H1 (cell line): ENCODE measurements at regions not wholly inside any gene's neighbourhood (a gene's known extent, or its start where the extent isn't known, plus 50 kb on each side); places are given as distances from the start of the nearest gene placed in this dataset.

Experiments
- CTCF ChIA-PET: fragments of 300-600 bp; sonication (Branson Sonifier 250); formaldehyde crosslinking; loops from one replicate; lab custom pipeline; 2021; ENCODE audit not compliant: partially characterized antibody; lab: Charles Lee
- POLR2A ChIA-PET: fragments of 300-600 bp; sonication (Branson Sonifier 250); formaldehyde crosslinking; loops from one replicate; lab custom pipeline; 2021; ENCODE audit warnings: inconsistent platforms; ENCODE audit not compliant: partially characterized antibody; lab: Charles Lee
- DNase-seq, 2 experiments: peaks; one replicate each; pipeline versions ENCODE4 v3.0.0 to v3.0.0-alpha.2; 2010 to 2022; ENCODE audit warnings: low spot score in 2 of 2, low read depth in 1 of 2, mixed read lengths in 1 of 2
- FAIRE-seq: peaks from 2 replicates; lab custom pipeline; 2011; peaks lifted over from hg19 to GRCh38; lab: Jason Lieb, UNC
- H2AFZ ChIP-seq: 2 replicates; pipeline ENCODE4 v1.8.1; 2012; ENCODE audit warnings: low read length, inconsistent platforms
- H2AK5ac ChIP-seq: 2 replicates; pipeline ENCODE4 v1.6.1; 2013; ENCODE audit warnings: low read depth, low read length
- H2BK120ac ChIP-seq: replicated peaks from 2 replicates; pipeline ENCODE3; 2013; ENCODE audit warnings: low read depth, low read length, inconsistent platforms
- H2BK12ac ChIP-seq: 2 replicates; pipeline ENCODE4 v1.6.1; 2013; ENCODE audit warnings: low read depth, low read length
- H2BK15ac ChIP-seq: 2 replicates; pipeline ENCODE4 v1.6.1; 2013; ENCODE audit warnings: low read length
- H2BK20ac ChIP-seq: 2 replicates; pipeline ENCODE4 v1.6.1; 2013; ENCODE audit warnings: low read length
- H2BK5ac ChIP-seq: 2 replicates; pipeline ENCODE4 v1.6.1; 2013; ENCODE audit warnings: low read depth, low read length
- H3K14ac ChIP-seq: 2 replicates; pipeline ENCODE4 v1.6.1; 2013; ENCODE audit warnings: inconsistent platforms; ENCODE audit not compliant: insufficient read length
- H3K18ac ChIP-seq: 2 replicates; pipeline ENCODE4 v1.6.1; 2013; ENCODE audit warnings: low read length; ENCODE audit errors: extremely low read depth
- H3K23ac ChIP-seq: 2 replicates; pipeline ENCODE4 v1.6.1; 2013; ENCODE audit warnings: inconsistent platforms; ENCODE audit not compliant: insufficient read length
- H3K23me2 ChIP-seq: 2 replicates; pipeline ENCODE4 v1.6.1; 2013; ENCODE audit warnings: low read depth, low read length
- H3K27ac ChIP-seq: 2 replicates; pipeline ENCODE4 v1.6.1; 2011; ENCODE audit warnings: low read depth, low read length, inconsistent platforms
- H3K27me3 ChIP-seq, 4 experiments: replicated peaks in 1 of 4; 1 replicate in 1 of 4; 2 replicates in 3 of 4; pipeline versions ENCODE4 v1.6.1 to v1.8.1; 2011 to 2013; ENCODE audit warnings: low read length in 3 of 4, mild to moderate bottlenecking in 3 of 4, inconsistent platforms in 2 of 4, mixed read lengths in 2 of 4, moderate library complexity in 1 of 4; ENCODE audit not compliant: control insufficient read depth in 3 of 4, insufficient read depth in 3 of 4; ENCODE audit errors: extremely low read depth in 1 of 4
- H3K36me3 ChIP-seq, 4 experiments: 2 replicates each; pipeline versions ENCODE4 v1.6.1 to v1.8.1; 2011 to 2013; ENCODE audit warnings: mild to moderate bottlenecking in 4 of 4, low read length in 3 of 4, moderate library complexity in 2 of 4, control low read depth in 1 of 4, inconsistent platforms in 1 of 4; ENCODE audit not compliant: insufficient read depth in 4 of 4, control insufficient read depth in 2 of 4
- H3K4ac ChIP-seq: replicated peaks from 2 replicates; pipeline ENCODE3; 2013; ENCODE audit warnings: low read length, low read depth, mixed read lengths, inconsistent platforms; ENCODE audit not compliant: insufficient read length
- H3K4me1 ChIP-seq, 4 experiments: replicated peaks in 1 of 4; 1 replicate in 1 of 4; 2 replicates in 3 of 4; pipeline versions ENCODE4 v1.6.1 to v1.8.1; 2011 to 2013; ENCODE audit warnings: low read length in 3 of 4, inconsistent platforms in 2 of 4, mixed read lengths in 1 of 4; ENCODE audit not compliant: insufficient read depth in 4 of 4, control insufficient read depth in 3 of 4
- H3K4me2 ChIP-seq, 2 experiments: 2 replicates each; pipeline versions ENCODE4 v1.6.1 to v1.8.1; 2011 to 2013; ENCODE audit warnings: low read depth in 2 of 2, low read length in 2 of 2, control low read depth in 1 of 2, inconsistent platforms in 1 of 2, mild to moderate bottlenecking in 1 of 2; ENCODE audit not compliant: insufficient read depth in 1 of 2
- H3K4me3 ChIP-seq, 4 experiments: fragments of 200-600, 300-600 bp in 1 of 4; sonication (generic), shearing (Covaris generic), sonication (Bioruptor Twin) in 1 of 4; 2 replicates each; pipeline versions ENCODE4 v1.5.1 to v1.8.1; 2011 to 2016; ENCODE audit warnings: low read length in 4 of 4, low read depth in 3 of 4, control low read depth in 2 of 4, inconsistent platforms in 2 of 4, mild to moderate bottlenecking in 2 of 4, mixed read lengths in 1 of 4, moderate library complexity in 1 of 4; ENCODE audit not compliant: insufficient read depth in 2 of 4; ENCODE audit errors: extremely low read depth in 1 of 4
- H3K56ac ChIP-seq: replicated peaks from 2 replicates; pipeline ENCODE3; 2013; ENCODE audit warnings: low read depth, mild to moderate bottlenecking, mixed read lengths, low read length, inconsistent platforms; ENCODE audit not compliant: insufficient read length
- H3K79me1 ChIP-seq: 2 replicates; pipeline ENCODE4 v1.6.1; 2013; ENCODE audit warnings: low read depth, low read length, control low read depth
- H3K79me2 ChIP-seq, 2 experiments: 2 replicates each; pipeline versions ENCODE4 v1.6.1 to v1.8.1; 2012 to 2013; ENCODE audit warnings: low read length in 2 of 2, mild to moderate bottlenecking in 2 of 2, inconsistent platforms in 1 of 2; ENCODE audit not compliant: insufficient read depth in 2 of 2, control insufficient read depth in 1 of 2
- H3K9ac ChIP-seq, 4 experiments: replicated peaks in 1 of 4; 1 replicate in 1 of 4; 2 replicates in 3 of 4; pipeline versions ENCODE4 v1.6.1 to v1.8.1; 2011 to 2013; ENCODE audit warnings: low read depth in 3 of 4, low read length in 3 of 4, control low read depth in 2 of 4, mild to moderate bottlenecking in 2 of 4, moderate library complexity in 2 of 4, inconsistent platforms in 1 of 4; ENCODE audit errors: extremely low read depth in 1 of 4
- H3K9me3 ChIP-seq, 2 experiments: 2 replicates each; pipeline versions ENCODE4 v1.6.1 to v1.8.1; 2012 to 2013; ENCODE audit warnings: mild to moderate bottlenecking in 2 of 2, moderate library complexity in 2 of 2, control low read depth in 1 of 2, inconsistent platforms in 1 of 2, low read depth in 1 of 2, low read length in 1 of 2, mixed read lengths in 1 of 2; ENCODE audit not compliant: insufficient read depth in 2 of 2
- H4K20me1 ChIP-seq, 2 experiments: replicated peaks in 1 of 2; 2 replicates each; pipeline versions ENCODE3 to v1.8.1; 2011 to 2013; ENCODE audit warnings: inconsistent platforms in 2 of 2, low read length in 2 of 2, mild to moderate bottlenecking in 1 of 2; ENCODE audit not compliant: insufficient read depth in 2 of 2, control insufficient read depth in 1 of 2
- H4K5ac ChIP-seq: 2 replicates; pipeline ENCODE4 v1.6.1; 2013; ENCODE audit warnings: low read length, low read depth, mixed read lengths, inconsistent platforms; ENCODE audit not compliant: insufficient read length
- H4K8ac ChIP-seq: 2 replicates; pipeline ENCODE4 v1.8.0; 2013; ENCODE audit warnings: mild to moderate bottlenecking, moderate library complexity, low read length, inconsistent platforms; ENCODE audit not compliant: insufficient read depth; ENCODE audit errors: extremely low read depth
- H4K91ac ChIP-seq: replicated peaks from 2 replicates; pipeline ENCODE3; 2013; ENCODE audit warnings: low read length, mixed read lengths, inconsistent platforms; ENCODE audit not compliant: insufficient read length
- E2F6 ChIP-seq: IDR thresholded peaks from 2 replicates; pipeline ENCODE4 v1.6.1; 2012; ENCODE audit warnings: inconsistent platforms
- JUN ChIP-seq: IDR thresholded peaks from 2 replicates; pipeline ENCODE4 v1.6.1; 2011; ENCODE audit warnings: low read depth, mild to moderate bottlenecking, improper control_type of control experiment, low read length
- NANOG ChIP-seq: IDR thresholded peaks from 2 replicates; pipeline ENCODE4 v1.6.1; 2011; ENCODE audit warnings: low read length, low read depth, mild to moderate bottlenecking, inconsistent platforms; ENCODE audit not compliant: insufficient read depth, poor library complexity, severe bottlenecking
- POLR2A ChIP-seq, 2 experiments: IDR thresholded peaks; 1 replicate in 1 of 2; 2 replicates in 1 of 2; pipeline ENCODE4 v1.6.1; 2011; ENCODE audit warnings: low read depth in 2 of 2, low read length in 2 of 2, mild to moderate bottlenecking in 2 of 2; ENCODE audit errors: control extremely low read depth in 1 of 2
- RAD21 ChIP-seq, 2 experiments: IDR thresholded peaks in 1 of 2; conservative IDR thresholded peaks in 1 of 2; 2 replicates each; pipeline ENCODE4 v1.6.1; 2011; ENCODE audit warnings: low read depth in 2 of 2, low read length in 2 of 2, improper control_type of control experiment in 1 of 2, inconsistent platforms in 1 of 2, mild to moderate bottlenecking in 1 of 2, moderate library complexity in 1 of 2
- SIRT6 ChIP-seq: IDR thresholded peaks from one replicate; pipeline ENCODE4 v1.7.1; 2012; ENCODE audit warnings: low read length, inconsistent platforms
- SRF ChIP-seq: IDR thresholded peaks from 2 replicates; pipeline ENCODE4 v1.6.1; 2011; ENCODE audit warnings: mild to moderate bottlenecking, low read depth, low read length, moderate library complexity
- SUZ12 ChIP-seq: fragments of 200-600 bp; sonication (generic); IDR thresholded peaks from 2 replicates; pipeline ENCODE4 v1.6.1; 2012; ENCODE audit warnings: mild to moderate bottlenecking, inconsistent platforms, low read length, moderate library complexity, mixed read lengths
- TCF12 ChIP-seq: IDR thresholded peaks from 2 replicates; pipeline ENCODE4 v1.6.1; 2011; ENCODE audit warnings: low read depth, mild to moderate bottlenecking, low read length
- WGBS, 2 experiments: shearing (Covaris generic) in 1 of 2; methylation state at CpG; one replicate each; pipeline versions ENCODE4 v1.1.6 to v1.1.7; 2013 to 2015; ENCODE audit warnings: low lambda C conversion rate in 2 of 2, mixed read lengths in 2 of 2, inconsistent platforms in 1 of 2, low coverage in 1 of 2, missing lambda C conversion rate in 1 of 2; ENCODE audit not compliant: insufficient replicate concordance in 2 of 2, insufficient coverage in 1 of 2, insufficient read length in 1 of 2; ENCODE audit errors: extremely low coverage in 1 of 2, missing lambda C conversion rate in 1 of 2; 5-methylcytosine and 5-hydroxymethylcytosine counted together

- H3K18ac ChIP-seq = no peak overlapping the region
- peak overlapping the region; percentile 8; the same call in 1 of the 2 replicates for H2AFZ ChIP-seq
- H3K4me1 ChIP-seq = no peaks in the 10 kb centered on the region
- H4K20me1 ChIP-seq = no peaks in the 10 kb centered on the region
- H3K4me2 ChIP-seq = no peak overlapping the region
- no peaks in the 10 kb centered on the region for H3K9me3 ChIP-seq
- H2BK5ac ChIP-seq = no peak overlapping the region
- no peak overlapping the region for H4K91ac ChIP-seq
- H3K4me3 ChIP-seq = no peak overlapping the region
- no peak for TF ChIP-seq POLR2A (IDR thresholded peaks at IDR 0.05; ENCODE audit: control extremely low read depth in 1 of 2, low read depth in 2 of 2, low read length in 2 of 2)
- TF ChIP-seq RAD21 (IDR thresholded peaks at IDR 0.05 in 1 of 2, conservative IDR thresholded peaks at IDR 0.05 in 1 of 2; ENCODE audit: low read depth in 2 of 2, low read length in 2 of 2) = no peak
- TF ChIP-seq NANOG = no peak
- TF ChIP-seq E2F6 = no peak
- no peak for TF ChIP-seq SRF
- TF ChIP-seq TCF12 = no peak
- TF ChIP-seq JUN = no peak
- TF ChIP-seq SIRT6 = no peak
- no peak for TF ChIP-seq SUZ12
- no peaks in the 10 kb centered on the region for H3K79me2 ChIP-seq
- H3K56ac ChIP-seq = no peak overlapping the region
- H3K23me2 ChIP-seq = no peaks in the 10 kb centered on the region; the same call in 1 of the 2 replicates
- H4K8ac ChIP-seq = no peak overlapping the region
- H2BK12ac ChIP-seq = no peak overlapping the region
- DNase-seq (no peak), FAIRE-seq (no peak)
- no peak overlapping the region for H4K5ac ChIP-seq
- H3K27ac ChIP-seq = no peak overlapping the region
- no peak overlapping the region for H3K4ac ChIP-seq
- no peak overlapping the region for H2BK120ac ChIP-seq
- H2BK15ac ChIP-seq = no peak overlapping the region
- H3K79me1 ChIP-seq = no peaks in the 10 kb centered on the region
- no peaks in the 10 kb centered on the region for H3K27me3 ChIP-seq
- CTCF ChIA-PET = interaction anchor here (0.7 to 2.0 kb wide), 3 partner anchors 8 to 206 kb away, joined by 3 to 10 read pairs (median 3); no protein-coding TSS in a partner anchor
- 87% methylated on average over 2 of the region's 2 CpGs; no CpG with 5 or more reads in 1 of the 2 experiments for WGBS, 2 experiments
- no peaks in the 10 kb centered on the region for H3K36me3 ChIP-seq
- POLR2A ChIA-PET = no interaction called here
- no peak overlapping the region for H3K23ac ChIP-seq
- H2BK20ac ChIP-seq = no peak overlapping the region
- no peak overlapping the region for H2AK5ac ChIP-seq
- no peak overlapping the region for H3K14ac ChIP-seq
- H3K9ac ChIP-seq = no peak overlapping the region
Observed at GRCh38 chr12:58341791-58342190, 400.4 kb downstream of the ATP23 start.
